Hepatocyte (in vitro differentiated cells): ENCODE measurements at regions not wholly inside any gene's neighbourhood (a gene's known extent, or its start where the extent isn't known, plus 50 kb on each side); places are given as distances from the start of the nearest gene placed in this dataset.

ENCODE experiments used
- EZH2 ChIP-seq: fragments of 200-600 bp; sonication (generic); IDR thresholded peaks from 2 replicates; pipeline ENCODE4 v1.6.1; 2016; ENCODE audit warnings: antibody characterized with exemption, mild to moderate bottlenecking, borderline replicate concordance
- EZH2phosphoT487 ChIP-seq: fragments of 200-600 bp; sonication (generic); IDR thresholded peaks from one replicate; pipeline ENCODE4 v1.6.1; 2018; ENCODE audit warnings: antibody characterized with exemption, mild to moderate bottlenecking, low read depth, moderate library complexity; ENCODE audit not compliant: unreplicated experiment, severe bottlenecking
- TF ChIP-seq, protein P1 (sequence below): fragments of 200-600 bp; sonication (generic); IDR thresholded peaks from 2 replicates; pipeline ENCODE4 v1.5.1; 2016; ENCODE audit warnings: antibody characterized with exemption, mild to moderate bottlenecking; ENCODE audit not compliant: poor library complexity

DNA sequence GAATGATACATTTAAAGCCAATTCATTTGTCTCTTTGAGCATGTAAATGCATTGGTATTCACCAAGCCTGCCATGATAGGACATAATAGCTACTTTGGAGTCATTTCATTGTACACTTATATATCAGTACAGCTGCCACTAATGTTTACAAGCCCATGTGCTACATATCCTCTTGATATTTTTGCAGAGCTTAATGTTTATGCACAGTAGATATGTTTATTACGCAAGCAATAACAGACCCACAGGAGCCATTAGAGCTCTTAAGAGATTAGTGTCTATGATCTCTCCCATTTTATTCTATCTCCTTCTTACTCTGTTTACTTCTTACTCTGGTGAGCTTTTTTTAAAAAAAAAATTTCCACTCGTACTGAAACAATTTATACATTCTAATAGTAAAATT, 1132.1 kb upstream of the ZEB2 start:
- TF ChIP-seq, protein P1, sequence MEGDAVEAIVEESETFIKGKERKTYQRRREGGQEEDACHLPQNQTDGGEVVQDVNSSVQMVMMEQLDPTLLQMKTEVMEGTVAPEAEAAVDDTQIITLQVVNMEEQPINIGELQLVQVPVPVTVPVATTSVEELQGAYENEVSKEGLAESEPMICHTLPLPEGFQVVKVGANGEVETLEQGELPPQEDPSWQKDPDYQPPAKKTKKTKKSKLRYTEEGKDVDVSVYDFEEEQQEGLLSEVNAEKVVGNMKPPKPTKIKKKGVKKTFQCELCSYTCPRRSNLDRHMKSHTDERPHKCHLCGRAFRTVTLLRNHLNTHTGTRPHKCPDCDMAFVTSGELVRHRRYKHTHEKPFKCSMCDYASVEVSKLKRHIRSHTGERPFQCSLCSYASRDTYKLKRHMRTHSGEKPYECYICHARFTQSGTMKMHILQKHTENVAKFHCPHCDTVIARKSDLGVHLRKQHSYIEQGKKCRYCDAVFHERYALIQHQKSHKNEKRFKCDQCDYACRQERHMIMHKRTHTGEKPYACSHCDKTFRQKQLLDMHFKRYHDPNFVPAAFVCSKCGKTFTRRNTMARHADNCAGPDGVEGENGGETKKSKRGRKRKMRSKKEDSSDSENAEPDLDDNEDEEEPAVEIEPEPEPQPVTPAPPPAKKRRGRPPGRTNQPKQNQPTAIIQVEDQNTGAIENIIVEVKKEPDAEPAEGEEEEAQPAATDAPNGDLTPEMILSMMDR = no peak
- TF ChIP-seq EZH2 (no peak), EZH2phosphoT487 (no peak)
